ENCODE measurements at regions not wholly inside any gene's neighbourhood (a gene's known extent, or its start where the extent isn't known, plus 50 kb on each side); places are given as distances from the start of the nearest gene placed in this dataset.
"Not testable (repeated sequence)": the region's sequence is repeated elsewhere in the genome, so short reads cannot be mapped to it uniquely, and the experiment has no call there.

DNA sequence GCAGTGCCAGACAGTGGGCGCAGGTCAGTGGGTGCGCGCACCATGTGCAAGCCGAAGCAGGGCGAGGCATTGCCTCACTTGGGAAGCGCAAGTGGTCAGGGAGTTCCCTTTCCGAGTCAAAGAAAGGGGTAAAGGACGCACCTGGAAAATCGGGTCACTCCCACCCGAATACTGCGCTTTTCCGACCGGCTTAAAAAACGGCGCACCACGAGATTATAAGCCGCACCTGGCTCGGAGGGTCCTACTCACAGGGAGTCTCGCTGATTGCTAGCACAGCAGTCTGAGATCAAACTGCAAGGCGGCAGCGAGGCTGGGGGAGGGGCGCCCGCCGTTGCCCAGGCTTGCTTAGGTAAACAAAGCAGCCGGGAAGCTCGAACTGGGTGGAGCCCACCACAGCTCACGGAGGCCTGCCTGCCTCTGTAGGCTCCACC, 77.9 kb downstream of the NR4A2 start:
- intact Hi-C loops (cut with DNase I; ENCODE audit: low total_unique reads); H3K27ac ChIP-seq; DNase-seq; H3K9me3 ChIP-seq; H3K4me1 ChIP-seq; H3K36me3 ChIP-seq; H3K27me3 ChIP-seq; H3K4me3 ChIP-seq: not testable (repeated sequence)

DNA sequence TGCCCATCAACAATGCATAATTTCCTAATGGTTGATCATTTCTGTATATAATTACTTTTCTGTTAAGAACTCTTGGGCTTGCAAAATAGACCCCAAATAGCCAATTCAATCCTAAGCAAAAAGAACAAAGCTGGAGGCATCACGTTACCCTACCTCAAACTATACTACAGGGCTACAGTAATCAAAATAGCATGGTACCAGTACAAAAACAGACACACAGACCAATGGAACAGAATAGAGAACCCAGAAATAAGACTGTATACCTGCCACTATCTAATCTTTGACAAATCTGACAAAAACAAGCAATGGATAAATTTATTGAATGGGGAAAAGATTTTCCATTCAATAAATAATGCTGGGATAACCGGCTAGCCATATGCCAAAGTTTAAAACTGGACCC, 78.8 kb downstream of the NR4A2 start:
- Histone ChIP-seq H3K27ac (no peak overlapping the region), H3K27me3 (no peaks in the 10 kb centered on the region), H3K36me3 (no peaks in the 10 kb centered on the region), H3K4me3 (no peak overlapping the region), H3K4me1 (no peaks in the 10 kb centered on the region), H3K9me3 (no peaks in the 10 kb centered on the region)
- DNase-seq: no peak
- intact Hi-C loops (cut with DNase I; ENCODE audit: low total_unique reads): no loop called here
- TF ChIP-seq, protein P1, sequence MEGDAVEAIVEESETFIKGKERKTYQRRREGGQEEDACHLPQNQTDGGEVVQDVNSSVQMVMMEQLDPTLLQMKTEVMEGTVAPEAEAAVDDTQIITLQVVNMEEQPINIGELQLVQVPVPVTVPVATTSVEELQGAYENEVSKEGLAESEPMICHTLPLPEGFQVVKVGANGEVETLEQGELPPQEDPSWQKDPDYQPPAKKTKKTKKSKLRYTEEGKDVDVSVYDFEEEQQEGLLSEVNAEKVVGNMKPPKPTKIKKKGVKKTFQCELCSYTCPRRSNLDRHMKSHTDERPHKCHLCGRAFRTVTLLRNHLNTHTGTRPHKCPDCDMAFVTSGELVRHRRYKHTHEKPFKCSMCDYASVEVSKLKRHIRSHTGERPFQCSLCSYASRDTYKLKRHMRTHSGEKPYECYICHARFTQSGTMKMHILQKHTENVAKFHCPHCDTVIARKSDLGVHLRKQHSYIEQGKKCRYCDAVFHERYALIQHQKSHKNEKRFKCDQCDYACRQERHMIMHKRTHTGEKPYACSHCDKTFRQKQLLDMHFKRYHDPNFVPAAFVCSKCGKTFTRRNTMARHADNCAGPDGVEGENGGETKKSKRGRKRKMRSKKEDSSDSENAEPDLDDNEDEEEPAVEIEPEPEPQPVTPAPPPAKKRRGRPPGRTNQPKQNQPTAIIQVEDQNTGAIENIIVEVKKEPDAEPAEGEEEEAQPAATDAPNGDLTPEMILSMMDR (IDR thresholded peaks at IDR 0.05): no peak

DNA sequence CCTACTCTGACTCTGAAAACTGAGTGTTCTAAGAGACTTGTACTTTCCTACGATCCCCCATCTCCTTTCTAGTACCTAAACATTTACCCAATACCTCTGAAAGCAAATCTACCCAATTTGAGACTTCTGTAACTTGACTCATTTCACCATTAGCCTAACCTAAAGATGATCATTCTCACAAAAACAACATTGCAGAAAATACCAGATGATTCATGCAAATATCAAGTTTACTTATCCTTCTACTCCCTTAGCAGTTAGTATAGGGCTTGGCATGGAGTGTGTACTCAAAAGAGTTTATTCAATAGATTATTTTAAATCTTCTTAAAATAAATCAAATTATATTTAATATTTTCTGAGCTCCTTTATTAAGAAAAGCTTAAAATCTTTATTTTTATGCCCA, 89.6 kb downstream of the NR4A2 start:
- no peaks in the 10 kb centered on the region for H3K27me3 ChIP-seq
- intact Hi-C loops (cut with DNase I; ENCODE audit: low total_unique reads): no loop called here
- no peaks in the 10 kb centered on the region for H3K9me3 ChIP-seq
- H3K27ac ChIP-seq: no peak overlapping the region
- TF ChIP-seq, protein P1 (IDR thresholded peaks at IDR 0.05): no peak
- no peak for DNase-seq
- no peak overlapping the region for H3K4me3 ChIP-seq
- H3K36me3 ChIP-seq: no peaks in the 10 kb centered on the region
- no peaks in the 10 kb centered on the region for H3K4me1 ChIP-seq

DNA sequence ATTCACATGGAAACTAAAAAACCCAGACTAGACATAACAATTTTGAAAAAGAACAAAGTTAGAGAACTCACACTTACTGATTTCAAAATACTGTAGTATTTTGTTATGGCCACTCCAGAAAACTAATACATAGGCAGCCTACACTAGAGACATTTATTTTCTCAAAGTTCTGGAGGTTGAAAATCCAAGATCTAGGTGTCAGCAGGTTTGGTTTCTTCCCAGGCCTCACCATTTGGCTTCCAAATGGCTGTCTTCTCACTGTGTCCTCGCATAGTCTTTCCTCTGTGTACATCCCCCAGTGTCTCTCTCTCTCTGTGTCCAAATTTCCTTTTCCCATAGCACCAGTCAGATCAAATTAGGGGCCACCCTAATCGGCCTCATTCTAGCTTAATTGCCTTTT, 95.0 kb downstream of the NR4A2 start:
- Histone ChIP-seq H3K27ac (no peak overlapping the region), H3K36me3 (no peaks in the 10 kb centered on the region), H3K9me3 (no peaks in the 10 kb centered on the region), H3K4me3 (no peak overlapping the region), H3K27me3 (no peaks in the 10 kb centered on the region), H3K4me1 (no peaks in the 10 kb centered on the region)
- intact Hi-C loops (cut with DNase I; ENCODE audit: low total_unique reads): no loop called here
- TF ChIP-seq, protein P1 (IDR thresholded peaks at IDR 0.05): no peak
- DNase-seq: no peak

DNA sequence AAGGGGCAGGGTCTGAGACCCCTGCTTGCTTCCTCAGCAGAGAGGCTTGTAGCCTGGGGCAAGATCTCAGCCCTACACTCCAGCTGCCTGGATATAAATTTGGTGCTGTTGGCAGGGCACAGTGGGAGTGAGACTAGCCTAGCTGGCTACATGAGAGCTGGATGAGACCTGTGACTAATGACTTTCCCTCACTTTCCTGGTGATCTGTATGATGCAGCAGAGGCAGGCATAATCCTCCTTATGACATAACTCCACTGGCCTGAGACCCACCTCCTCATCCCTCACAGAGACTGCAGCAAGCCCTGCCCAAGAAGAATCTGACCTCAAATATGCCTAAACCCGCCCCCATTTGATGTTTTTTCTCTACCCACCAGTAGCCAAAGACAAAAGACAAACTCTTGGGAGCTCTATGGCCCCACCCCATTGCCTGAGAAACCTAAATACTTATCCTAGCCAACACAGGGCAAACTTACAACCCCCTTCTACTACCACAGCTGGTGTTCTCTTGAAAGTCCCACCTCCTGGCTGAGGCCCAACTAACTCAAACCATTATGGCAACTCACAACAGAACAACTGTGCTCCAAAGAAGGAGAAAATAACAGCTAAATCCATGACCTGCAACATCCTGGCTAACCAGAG, 102.7 kb downstream of the NR4A2 start:
- no peak for DNase-seq
- no peaks in the 10 kb centered on the region for H3K27me3 ChIP-seq
- intact Hi-C loops (cut with DNase I; ENCODE audit: low total_unique reads): no loop called here
- no peak overlapping the region for H3K27ac ChIP-seq
- no peak overlapping the region for H3K4me3 ChIP-seq
- TF ChIP-seq, protein P1 (IDR thresholded peaks at IDR 0.05): no peak
- peaks cover 0 to 3% (median 0%) of the 10 kb centered on the region in 3 donors for H3K9me3 ChIP-seq
- H3K36me3 ChIP-seq: no peaks in the 10 kb centered on the region
- H3K4me1 ChIP-seq: no peaks in the 10 kb centered on the region

DNA sequence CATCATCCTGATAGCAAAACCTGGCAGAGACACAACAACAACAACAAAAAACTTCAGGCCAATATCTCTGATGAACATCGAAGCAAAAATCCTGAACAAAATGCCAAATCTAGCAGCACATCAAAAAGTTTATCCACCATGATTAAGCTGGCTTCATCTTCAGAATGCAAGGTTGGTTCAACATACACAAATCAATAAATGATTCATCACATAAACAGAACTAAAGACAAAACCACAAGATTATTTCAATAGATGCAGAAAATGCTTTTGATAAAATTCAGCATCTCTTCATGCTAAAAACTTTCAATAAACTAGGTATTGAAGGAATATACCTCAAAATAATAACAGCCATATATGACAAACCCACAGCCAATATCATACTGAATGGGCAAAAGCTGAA, 109.2 kb downstream of the NR4A2 start:
- intact Hi-C loops (cut with DNase I; ENCODE audit: low total_unique reads): not testable (repeated sequence)

DNA sequence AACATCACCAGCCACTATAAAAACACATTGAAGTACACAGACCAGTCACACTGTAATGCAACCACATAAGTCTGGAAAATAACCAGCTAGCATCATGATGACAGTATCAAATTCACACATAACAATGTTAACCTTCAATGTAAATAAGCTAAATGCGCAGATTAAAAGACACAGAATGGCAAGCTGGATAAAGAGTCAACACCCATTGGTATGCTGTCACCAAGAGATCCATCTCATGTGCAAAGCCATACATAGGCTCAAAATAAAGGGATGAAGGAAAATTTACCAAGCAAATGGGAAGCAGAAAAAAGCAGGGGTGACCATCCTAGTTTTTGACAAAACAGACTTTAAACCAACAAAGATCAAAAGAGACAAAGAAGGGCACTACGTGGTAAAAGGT, 110.8 kb downstream of the NR4A2 start:
- no peak for DNase-seq
- Histone ChIP-seq H3K36me3 (no peaks in the 10 kb centered on the region), H3K27me3 (no peaks in the 10 kb centered on the region), H3K4me1 (no peaks in the 10 kb centered on the region), H3K9me3 (peaks cover 0 to 23% (median 0%) of the 10 kb centered on the region in 3 donors), H3K4me3 (no peak overlapping the region), H3K27ac (no peak overlapping the region)
- intact Hi-C loops (cut with DNase I; ENCODE audit: low total_unique reads): no loop called here
- TF ChIP-seq, protein P1 (IDR thresholded peaks at IDR 0.05): no peak

More for the DNA sequence above, 109.2 kb downstream of the NR4A2 start:
- H3K4me1 ChIP-seq, H3K4me3 ChIP-seq, H3K36me3 ChIP-seq, DNase-seq, H3K27ac ChIP-seq, H3K27me3 ChIP-seq: not testable (repeated sequence)
- peaks cover 0 to 23% (median 0%) of the 10 kb centered on the region in 3 donors for H3K9me3 ChIP-seq
